ENCODE measurements at regions not wholly inside any gene's neighbourhood (a gene's known extent, or its start where the extent isn't known, plus 50 kb on each side); places are given as distances from the start of the nearest gene placed in this dataset.
"Not testable (repeated sequence)": the region's sequence is repeated elsewhere in the genome, so short reads cannot be mapped to it uniquely, and the experiment has no call there.

DNA sequence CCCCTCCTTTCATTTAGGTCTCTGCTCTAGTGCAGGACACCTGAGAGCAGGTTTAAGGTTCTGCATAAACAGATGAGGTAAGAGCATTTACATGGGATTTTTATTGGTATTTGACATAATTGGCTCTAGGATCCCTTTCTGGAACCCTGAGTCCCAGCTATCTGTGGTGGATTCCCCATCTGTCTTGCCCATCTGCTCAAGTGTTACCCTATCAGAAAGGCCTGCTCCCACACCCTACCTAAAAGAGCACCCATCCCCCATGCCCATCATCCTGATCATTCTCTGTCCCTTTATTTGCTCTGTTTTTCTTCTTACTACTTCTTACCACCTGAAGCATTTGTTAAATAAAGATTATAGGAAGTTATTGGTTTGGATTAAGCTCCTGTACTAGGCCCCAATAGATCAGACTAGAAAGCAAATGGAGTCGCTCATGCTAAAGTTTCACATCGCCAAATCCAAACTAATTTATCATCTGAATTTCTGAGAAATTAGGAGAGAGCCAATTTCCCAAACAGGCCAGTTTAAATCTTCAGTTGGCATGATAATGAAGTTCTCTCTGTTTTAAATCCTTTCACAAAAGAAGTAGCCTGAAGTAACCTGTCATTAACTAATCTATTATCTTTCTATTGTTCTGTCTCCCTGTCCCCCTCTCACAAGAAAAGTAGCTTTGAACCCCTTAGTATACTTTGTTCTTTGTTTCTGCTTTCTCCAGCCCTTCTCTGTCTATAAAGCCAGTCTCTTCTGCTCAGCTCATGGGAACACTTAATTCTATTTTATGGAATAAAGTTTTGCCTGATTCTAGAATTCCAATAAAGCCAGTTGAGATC lies 178.6 kb downstream of the ZNF674 start:
- DNase-seq (ENCODE audit: low read depth), result no peak

DNA sequence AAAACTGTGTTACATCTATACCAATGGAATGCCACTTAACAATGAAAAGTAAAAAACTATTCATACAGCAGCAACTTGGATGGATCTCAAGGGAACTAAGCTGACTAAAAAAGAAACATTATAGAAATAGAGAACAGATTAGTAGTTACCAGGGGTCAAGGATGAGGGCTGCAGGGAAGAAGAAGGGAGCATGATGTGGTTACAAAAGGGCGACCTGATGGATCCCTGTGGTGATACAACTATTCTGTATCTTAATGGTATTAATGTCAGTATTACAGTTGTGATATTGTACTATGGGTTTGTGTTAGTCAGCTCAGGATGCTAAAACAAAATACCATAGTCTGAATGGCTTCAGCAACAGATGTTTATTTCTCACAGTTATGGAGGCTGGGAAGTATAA lies 190.7 kb downstream of the ZNF674 start:
- no peak for DNase-seq (ENCODE audit: low read depth)

DNA sequence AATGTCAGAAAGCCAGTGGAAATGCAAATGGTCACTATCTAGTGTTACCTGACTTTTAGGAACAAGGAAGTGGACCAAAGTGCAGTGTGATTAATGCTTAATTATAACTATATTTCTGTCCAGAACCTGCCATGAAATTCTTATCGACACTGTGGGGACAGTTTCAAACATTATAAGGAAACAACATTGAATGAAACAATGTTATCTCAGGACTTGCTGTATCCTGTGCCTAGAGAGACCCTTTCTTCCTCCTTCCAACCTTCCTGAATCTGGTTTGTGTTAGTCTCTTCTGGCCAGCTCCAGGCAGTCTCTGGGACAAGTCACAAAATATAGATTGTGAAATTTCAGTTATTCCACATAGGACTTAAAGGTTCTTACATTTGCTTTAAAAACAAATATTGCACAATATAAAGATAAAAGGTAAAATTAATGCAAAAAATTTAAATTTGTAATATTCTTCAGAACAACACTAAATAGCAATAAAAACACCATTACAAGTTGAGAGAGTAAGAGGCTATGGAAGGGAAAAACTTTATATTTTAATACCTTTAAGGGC lies 203.4 kb downstream of the ZNF674 start:
- no peak for DNase-seq (ENCODE audit: low read depth)

DNA sequence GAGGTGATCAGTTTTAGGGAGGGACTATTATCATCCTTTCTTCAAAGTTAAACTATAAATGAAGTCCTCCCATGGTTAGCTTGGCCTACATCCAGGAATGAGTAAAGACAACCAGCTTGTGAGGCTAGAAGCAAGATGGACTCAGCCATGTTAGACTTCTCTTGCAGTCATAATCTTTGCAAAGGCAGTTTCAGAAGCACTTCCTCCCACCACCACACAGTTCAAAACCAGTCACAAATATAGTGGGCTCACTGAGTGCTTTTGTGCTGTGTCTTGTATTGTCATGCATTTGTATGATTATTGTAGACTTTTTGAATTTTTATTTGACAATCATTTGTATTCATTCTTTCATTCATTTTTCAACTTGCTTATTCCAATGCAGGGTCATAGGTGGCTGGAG lies 204.5 kb downstream of the ZNF674 start:
- DNase-seq (ENCODE audit: low read depth), result no peak

DNA sequence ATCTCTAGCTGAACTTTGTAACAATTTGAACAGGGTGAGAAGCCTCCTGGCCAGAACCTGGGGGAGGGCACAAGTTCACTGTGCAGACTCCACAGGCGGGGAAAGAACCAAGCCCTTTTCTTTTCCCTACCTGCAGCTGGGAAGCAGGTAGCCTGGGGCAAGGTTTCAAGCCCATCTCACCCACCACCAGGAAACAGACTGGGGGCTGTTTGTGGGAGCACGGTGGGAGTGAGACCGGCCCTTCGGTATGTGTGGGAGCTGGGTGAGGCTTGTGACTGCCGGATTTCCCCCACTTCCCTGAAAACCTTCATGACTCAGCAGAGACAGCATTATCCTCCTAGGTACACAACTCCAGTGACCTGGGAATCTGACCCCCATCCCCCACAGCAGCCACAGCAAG lies 211.7 kb downstream of the ZNF674 start:
- DNase-seq (ENCODE audit: low read depth), result no peak

DNA sequence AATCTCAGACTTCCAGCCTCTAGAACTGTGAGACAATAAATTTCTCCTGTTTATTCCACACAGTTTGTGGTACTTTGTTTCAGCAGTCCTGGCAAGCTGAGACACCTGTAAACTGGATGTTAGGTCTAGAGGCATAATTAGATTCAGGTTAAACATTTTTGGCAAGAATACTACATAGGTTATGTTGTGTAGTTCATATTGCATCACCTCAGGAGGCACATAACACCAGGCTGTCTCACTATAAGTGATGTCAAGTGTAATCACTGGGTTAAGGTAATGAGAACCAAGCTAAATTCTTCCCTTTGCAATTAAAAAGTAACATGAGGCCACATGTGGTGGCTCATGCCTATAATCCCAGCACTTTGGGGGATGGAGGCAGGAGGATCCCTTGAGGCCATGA lies 214.2 kb downstream of the ZNF674 start:
- no peak for DNase-seq (ENCODE audit: low read depth)

DNA sequence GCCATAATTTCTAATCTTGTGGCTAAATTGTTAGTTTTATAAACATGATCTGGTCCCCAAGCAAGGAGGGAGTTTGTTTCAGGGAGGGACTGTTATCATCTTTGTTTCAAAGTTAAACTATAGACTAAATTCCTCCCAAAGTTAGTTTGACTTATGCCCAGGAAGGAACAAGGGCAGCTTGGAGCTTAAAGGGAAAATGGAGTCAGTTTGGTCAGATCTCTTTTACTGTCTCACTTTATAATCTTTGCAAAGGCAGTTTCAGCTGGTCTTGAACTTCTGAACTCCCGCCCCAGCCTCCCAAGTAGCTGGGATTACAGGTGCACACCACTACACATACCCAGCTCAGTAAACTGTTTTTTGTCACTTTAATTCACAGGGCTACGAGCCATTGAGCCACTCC lies 214.7 kb downstream of the ZNF674 start:
- no peak for DNase-seq (ENCODE audit: low read depth)

DNA sequence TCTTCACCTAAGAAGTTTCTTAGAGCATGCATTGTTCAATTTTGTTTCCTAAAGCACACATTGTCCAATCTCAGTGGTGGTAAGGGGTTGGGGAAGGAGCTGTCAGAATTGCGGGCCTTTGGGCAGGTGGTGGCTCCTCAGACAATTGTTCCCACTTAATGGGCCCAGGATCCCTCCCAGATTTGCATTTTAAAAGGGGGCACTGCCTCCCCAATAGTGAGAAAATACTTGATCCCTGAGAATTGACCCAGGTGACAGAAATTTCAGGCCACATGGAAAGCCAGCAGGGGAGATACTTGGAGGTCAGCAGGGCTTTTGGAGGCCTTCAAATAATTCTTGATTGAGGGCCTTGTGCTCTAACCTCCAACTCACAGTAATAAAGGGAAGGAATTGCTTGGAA lies 217.1 kb downstream of the ZNF674 start:
- no peak for DNase-seq (ENCODE audit: low read depth)

DNA sequence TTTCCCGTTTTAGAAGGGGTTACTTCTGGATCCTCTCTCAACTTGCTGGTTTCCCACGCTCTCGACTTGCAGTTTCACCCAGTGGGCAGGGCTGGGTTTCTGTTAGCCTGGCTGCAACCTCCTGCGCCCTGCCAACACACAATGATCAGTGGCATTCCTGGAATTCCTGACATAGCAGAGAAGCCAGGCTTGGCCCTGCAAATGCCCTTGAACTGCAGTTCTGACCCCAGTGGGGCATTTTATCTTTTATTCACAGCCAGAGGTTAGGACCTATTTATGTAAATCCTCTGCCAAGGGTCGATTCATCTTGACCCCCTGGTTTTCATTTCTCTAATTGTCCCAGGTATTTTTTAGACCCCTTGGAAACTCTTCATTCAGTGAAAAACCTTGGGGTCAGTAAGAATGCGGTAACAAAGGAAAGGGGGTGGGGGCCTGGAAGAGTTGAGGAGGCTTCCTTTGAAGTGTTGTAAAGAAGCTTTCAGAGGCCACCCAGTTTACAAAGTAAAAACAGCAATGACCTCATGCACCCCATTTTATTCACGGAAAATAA lies 217.6 kb downstream of the ZNF674 start:
- DNase-seq (ENCODE audit: low read depth), result no peak

DNA sequence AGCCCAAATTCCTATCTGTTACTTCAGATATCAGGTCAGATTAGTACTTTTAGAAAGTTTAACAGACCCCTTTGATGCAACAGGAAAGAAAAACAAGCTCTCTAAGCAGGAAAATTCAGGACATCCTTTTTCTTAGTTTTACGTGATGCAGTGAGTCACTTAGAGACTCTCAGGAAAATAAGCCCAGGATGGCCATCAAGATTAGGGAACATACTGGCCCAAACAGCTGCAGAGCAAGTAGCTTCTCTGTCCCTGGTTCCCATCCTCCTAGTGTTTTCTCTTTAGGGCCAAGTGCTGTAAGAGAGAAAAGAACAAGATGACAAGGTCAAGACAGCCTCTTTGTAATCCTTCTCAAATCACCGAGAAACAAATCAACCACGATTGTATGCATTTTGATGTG lies 219.1 kb downstream of the ZNF674 start:
- no peak for DNase-seq (ENCODE audit: low read depth)

DNA sequence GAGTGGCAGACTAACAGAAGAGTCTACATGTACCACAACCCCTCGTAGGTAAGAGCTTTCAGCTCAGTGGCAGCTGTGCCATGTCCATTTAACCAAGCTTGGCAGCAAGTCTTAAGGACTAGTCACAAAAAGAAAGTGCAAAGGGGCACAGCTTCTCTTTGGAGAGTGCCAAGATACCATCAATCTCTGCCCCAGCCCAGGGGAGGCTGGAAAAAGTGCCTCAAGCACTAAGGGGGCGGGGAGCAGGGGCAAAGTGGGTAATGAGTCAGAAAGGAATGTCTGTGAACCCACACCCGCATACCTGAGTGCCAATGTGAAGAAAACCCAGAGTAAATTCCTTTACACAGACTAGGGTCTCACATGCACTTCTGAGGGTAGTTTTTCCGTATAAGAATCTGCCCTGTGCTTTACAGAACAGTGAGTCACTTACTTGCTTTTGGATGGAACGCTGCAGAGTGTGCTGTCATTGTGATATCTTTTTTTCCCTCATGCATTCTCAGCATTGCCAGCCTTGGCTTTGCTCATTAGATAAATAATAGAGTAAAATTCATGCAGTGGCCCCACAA lies 219.8 kb downstream of the ZNF674 start:
- DNase-seq (ENCODE audit: low read depth), result peak; percentile 14

DNA sequence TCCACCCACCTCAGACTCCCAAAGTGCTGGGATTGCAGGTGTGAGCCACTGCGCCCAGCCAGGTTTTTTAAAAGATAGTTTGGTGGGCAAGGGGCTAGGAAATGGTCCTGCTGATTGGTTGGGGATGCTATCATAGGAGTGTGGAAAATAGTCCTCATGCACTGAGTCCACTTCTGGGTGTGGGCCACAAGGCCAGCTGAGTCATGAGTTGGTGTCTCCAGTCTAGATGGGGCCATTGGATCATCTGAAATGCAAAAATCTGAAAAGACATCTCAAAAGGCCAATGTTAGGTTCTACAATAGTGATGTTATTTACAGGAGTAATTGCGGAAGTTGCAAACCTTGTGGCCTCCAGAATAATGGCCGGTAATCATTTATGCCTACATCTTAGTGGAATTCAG lies 221.1 kb downstream of the ZNF674 start:
- no peak for DNase-seq (ENCODE audit: low read depth)

DNA sequence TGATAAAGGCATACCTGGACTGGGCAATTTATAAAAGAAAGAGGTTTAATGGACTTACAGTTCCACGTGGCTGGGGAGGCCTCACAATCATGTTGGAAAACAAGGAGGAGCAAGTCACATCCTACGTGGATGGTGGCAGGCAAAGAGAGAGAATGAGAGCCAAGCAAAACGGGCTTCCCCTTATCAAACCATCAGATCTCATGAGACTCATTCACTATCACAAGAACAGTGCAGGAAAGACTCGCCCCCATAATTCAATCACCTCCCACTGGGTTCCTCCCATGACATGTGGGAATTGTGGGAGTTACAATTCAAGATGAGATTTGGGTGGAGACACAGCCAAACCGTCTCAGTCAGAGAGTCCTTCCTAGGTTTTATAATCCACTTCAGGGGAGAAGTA lies 222.3 kb downstream of the ZNF674 start:
- DNase-seq (ENCODE audit: low read depth), result not testable (repeated sequence)

DNA sequence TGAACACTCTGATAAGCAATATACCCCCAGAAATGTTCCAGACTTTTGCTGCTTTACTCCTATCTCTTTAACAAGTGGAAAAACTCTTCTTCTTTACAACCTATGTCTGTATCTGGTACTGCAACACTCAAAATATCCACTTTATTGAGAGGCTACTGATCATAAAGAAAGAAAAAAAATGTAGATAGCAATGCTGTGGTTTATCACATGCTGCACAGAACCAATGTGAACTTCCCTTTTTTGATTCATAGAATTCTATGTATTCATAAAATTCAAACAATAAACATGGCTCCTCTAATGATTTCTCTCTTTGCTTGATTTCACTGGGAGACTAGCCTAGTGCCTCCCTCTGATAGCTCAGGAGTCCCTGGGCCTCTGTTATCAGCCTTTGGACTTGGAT lies 223.5 kb downstream of the ZNF674 start:
- no peak for DNase-seq (ENCODE audit: low read depth)

DNA sequence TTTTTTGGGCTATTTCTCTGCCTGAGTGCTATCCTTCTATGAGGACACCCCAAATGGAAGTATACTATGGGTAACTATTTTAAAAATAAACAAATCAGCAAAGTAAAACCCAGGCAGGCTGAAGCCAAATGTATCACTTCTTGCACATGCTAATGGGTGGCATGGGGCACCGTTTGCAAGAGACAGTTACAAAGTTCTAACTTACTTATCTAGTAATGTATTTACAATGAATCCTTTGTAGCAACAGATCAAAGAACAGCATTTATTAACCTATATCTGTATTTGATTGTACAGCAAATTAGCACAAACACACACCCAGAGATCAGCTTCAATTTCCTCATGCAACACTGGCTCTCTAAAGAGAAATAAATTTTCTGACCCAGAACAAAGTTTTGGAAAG lies 225.5 kb downstream of the ZNF674 start:
- no peak for DNase-seq (ENCODE audit: low read depth)

DNA sequence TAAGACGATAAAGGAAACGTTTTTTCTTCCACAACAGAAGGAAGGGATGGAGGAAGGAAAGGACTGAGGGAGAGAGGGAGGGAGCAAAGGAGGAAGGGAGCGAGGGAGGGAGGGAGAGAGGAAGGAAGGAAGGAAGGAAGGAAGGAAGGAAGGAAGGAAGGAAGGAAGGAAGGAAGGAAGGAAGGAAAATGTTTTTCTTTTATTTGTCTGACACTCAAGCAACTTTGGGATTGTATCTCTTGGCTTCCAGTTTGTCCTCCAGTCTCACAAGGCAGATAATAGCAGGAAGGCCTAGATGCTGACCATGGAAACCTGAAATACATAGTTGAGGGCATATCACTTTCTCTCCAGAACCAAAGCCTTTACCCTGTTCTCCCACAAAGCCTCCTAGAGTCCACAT lies 226.7 kb downstream of the ZNF674 start:
- DNase-seq (ENCODE audit: low read depth), result no peak

DNA sequence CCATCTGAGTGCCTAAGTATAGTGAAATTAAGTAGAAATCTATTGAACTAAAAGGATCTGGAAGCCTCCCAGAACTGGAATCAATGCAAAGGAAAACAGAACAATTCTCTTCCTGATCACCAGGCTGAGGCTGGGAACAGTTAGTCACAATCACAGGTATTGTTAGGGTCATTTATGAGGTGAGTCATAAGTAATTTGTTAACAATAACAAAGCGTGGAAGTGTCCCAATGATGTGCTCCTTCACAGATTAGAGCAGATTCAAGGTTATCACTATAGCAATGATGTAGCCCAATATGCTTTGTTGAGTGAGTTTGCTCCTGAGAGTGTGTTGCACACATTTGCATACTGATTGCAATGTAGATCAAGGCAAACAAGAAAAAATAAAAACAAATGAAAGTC lies 228.1 kb downstream of the ZNF674 start:
- no peak for DNase-seq (ENCODE audit: low read depth)

DNA sequence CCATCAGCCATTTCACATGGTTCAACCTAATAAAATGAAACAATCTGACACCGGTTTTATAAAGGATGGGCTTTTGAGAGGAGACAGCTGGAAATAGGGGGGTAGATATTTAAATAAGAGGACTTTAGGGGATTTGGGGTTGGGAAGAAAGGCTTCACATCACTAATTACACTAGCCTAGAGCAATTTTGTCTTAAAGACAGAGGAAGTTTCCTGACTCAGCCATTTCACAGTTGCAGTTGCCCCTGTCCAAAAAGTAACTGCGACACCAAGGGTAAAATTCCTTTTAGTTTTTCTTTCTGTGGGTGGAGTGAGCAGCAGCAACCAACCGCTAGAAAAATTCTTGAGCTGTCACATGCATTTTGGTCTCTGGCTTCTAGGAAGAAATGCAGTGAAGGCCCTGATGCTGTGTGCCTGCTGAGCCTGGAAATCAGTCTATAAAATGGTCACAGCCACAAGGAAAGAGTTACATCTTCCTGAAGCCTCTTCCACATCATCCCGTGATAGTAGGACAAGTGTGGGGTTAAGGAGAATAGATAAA lies 233.6 kb downstream of the ZNF674 start:
- DNase-seq (ENCODE audit: low read depth), result no peak

DNA sequence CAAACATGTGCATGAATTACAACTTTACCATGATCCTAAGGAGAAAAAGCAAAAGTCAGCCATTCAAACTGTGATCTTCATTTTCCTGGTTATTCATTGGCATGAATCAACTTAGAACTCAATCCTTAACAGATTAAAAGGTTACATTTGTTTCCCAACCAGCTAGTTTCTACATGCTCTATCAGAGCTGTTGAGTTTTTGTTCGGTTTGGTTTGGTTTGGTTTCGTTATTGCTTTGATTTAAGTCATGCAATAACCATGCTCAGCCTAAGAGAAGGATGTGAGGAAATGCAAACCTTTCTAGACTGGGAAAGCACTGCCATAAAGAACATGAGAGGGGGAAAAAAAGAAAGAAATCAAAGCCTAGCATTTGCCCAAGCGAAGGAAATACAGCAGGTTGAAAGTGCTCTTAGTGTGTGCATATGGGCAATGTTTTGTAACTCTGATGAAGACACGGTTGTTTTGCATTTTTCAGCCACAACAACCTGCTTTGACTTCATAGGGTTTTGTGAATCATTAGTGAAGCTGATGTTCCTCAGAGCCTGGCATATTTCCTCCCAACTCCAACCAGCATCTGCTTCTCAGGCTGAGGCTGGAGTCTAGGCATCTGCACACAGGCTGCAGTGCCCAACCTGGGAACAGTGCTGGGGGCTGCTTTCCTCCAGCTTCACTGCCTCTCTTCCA lies 234.3 kb downstream of the ZNF674 start:
- no peak for DNase-seq (ENCODE audit: low read depth)

DNA sequence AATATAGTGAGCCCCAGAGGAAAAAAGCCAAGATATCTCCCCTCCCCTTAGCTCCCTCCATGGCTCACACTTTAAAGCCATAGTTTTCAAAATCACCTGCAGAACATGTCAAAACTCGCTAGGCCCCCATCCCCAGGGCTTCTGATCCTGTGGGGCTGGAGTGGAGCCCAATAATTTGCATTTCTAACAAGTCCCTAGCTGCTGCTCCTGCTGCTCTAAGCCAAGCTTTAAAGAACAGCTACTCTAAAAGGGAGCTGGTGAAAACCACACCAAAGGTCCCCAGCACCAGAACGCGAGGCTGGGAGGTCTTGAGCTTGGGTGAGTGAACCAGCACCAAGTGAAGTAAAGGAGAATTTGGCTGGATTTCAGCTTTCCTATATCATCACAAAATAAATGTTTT lies 237.1 kb downstream of the ZNF674 start:
- DNase-seq (ENCODE audit: low read depth), result no peak

DNA sequence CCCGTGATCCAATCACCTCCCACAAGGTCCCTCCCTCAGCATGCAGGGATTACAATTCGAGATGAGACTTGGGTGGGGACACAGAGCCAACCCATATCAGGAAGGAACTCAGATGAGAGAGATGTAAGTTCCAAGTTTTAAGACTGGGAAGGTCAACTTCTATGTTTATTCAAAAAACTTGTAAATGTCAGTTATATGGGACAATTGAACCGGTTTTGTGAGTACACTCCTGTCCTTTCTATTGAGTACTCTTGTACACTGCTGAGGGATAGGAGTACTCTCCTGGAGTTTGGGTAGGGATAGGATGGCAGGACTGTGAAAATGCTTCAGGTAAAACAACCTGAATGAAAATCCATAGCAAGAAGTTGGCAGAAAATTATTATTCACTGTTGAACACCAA lies 239.1 kb downstream of the ZNF674 start:
- no peak for DNase-seq (ENCODE audit: low read depth)

DNA sequence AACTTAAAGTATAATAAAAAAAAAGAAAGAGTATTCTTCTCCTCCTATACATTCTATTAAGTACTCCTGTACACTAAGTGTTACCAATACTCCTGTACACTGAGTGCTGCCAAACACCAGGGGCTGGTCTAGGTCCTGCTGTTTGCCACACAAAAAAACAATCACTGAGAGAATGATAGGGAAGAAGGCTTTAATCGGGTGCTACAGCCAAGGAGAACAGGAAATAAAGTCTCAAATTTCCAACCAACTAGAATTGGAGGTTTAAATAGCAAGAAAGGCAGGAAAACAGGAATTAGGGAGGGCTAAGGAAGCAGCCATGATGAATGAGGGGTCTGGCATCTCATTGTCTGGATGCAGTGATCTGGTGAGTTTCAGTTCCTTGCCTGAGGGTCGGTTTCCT lies 239.8 kb downstream of the ZNF674 start:
- DNase-seq (ENCODE audit: low read depth), result no peak

DNA sequence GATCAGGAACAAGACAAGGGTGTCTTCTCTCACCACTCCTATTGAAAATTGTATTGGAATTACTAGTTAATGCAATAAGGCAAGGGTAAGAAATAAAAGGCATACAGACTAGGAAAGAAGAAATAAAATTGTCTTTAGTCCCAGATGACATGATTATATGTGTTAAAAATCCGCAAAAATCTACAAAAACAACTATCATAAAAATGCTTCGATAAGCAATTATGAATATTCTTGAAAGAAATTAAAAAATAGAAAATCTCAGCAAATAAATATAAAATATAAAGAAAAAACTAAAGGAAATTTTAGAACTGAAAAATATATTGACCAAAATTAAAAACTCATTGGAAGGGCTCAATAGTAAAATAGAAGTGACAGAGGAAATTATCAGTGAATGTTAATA lies 243.3 kb downstream of the ZNF674 start:
- no peak for DNase-seq (ENCODE audit: low read depth)

Measured in T-helper 22 cell (primary cell).